Epithelial cell of esophagus (primary cell): ENCODE measurements at regions not wholly inside any gene's neighbourhood (a gene's known extent, or its start where the extent isn't known, plus 50 kb on each side); places are given as distances from the start of the nearest gene placed in this dataset.

Experiments
- DNase-seq: peaks from one replicate; pipeline ENCODE4 v3.0.0; 2010; ENCODE audit warnings: low read depth
- H3K4me3 ChIP-seq: 2 replicates; pipeline ENCODE4 v1.5.1; 2011; ENCODE audit warnings: mild to moderate bottlenecking, low read length, control low read depth
- TF ChIP-seq, protein P1 (sequence below): IDR thresholded peaks from 2 replicates; pipeline ENCODE4 v1.5.1; 2011; ENCODE audit warnings: low read depth, mild to moderate bottlenecking, low read length, control low read depth, inconsistent platforms; ENCODE audit not compliant: insufficient read depth; ENCODE audit errors: missing control alignments

DNA sequence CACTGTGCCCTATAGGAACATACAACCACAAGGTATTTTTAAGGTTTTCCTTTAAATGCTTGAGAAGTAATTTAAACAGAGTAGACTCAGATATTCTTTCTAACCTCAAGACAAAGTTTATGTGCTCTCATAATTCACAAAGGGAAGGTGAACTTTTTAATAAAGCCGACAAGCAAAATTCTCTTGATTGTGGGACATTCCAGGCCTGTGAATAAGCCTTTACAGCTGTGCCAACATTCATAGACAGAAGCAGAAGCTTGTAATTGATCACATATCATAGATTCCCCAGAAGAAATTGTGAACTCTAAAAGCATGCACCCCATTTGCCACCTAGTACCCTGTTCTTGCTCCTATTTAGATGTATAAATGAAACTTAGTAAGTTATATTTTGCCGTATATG is 1107.8 kb upstream of the SEMA6A start:
- TF ChIP-seq, protein P1, sequence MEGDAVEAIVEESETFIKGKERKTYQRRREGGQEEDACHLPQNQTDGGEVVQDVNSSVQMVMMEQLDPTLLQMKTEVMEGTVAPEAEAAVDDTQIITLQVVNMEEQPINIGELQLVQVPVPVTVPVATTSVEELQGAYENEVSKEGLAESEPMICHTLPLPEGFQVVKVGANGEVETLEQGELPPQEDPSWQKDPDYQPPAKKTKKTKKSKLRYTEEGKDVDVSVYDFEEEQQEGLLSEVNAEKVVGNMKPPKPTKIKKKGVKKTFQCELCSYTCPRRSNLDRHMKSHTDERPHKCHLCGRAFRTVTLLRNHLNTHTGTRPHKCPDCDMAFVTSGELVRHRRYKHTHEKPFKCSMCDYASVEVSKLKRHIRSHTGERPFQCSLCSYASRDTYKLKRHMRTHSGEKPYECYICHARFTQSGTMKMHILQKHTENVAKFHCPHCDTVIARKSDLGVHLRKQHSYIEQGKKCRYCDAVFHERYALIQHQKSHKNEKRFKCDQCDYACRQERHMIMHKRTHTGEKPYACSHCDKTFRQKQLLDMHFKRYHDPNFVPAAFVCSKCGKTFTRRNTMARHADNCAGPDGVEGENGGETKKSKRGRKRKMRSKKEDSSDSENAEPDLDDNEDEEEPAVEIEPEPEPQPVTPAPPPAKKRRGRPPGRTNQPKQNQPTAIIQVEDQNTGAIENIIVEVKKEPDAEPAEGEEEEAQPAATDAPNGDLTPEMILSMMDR = no peak
- no peak for DNase-seq
- H3K4me3 ChIP-seq = no peak overlapping the region

DNA sequence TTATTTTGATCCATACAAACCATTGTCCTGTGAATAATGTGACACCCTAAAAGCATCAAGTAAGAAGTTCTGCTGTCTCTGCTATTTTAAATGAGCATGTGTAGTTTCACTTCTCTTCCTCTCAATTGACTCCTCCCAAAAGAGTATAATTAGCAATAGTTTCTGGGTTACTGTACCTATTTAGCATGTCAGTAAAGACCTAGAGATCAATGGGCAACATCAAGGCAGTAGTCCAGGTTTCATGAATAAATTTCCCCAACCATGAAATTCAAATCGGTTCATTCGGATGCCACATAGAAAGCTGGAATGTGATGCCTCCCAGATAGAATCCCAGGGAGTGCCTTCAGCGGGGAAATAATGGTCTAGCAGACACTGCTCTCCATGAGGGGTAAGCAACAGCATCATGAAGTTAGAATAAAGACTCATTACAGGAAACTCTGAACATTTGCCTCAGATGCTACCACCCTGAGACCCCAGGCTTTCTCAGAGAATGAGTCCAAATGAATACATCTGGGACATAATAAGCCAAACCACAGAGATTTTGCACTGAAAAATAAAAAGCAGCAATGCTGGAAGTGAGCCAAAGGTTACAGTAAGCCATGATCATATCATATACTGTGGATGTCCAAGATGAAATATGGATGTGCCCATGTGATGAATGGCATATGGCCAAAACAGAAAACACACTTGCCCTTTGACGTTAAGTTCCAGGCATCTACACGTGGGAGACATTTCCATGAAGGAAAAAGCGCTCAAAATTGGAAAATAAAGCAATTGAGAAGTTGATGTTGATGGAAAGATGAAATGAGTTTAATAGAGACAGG is 1107.0 kb upstream of the SEMA6A start:
- no peak for DNase-seq
- H3K4me3 ChIP-seq = no peak overlapping the region
- TF ChIP-seq, protein P1 = no peak

DNA sequence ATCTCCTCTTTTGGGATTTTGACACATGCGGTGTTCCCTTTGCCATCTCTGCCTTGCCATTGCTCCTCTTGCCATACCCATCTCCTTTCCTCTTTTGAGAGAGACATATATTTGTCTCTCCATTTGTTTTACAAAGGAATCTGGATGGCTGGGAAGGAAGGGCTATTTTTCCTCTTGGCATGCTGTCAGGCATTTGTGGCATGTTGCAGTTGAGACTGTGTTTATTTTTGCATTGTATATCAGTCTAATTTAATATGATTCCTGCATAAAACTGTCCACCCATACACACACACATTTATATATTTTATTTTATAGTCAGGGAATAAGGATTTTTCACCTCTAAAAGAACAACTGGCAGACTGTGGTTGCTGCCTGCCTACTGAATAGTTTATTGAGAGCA is 1105.8 kb upstream of the SEMA6A start:
- no peak overlapping the region for H3K4me3 ChIP-seq
- TF ChIP-seq, protein P1 = no peak
- DNase-seq = no peak

DNA sequence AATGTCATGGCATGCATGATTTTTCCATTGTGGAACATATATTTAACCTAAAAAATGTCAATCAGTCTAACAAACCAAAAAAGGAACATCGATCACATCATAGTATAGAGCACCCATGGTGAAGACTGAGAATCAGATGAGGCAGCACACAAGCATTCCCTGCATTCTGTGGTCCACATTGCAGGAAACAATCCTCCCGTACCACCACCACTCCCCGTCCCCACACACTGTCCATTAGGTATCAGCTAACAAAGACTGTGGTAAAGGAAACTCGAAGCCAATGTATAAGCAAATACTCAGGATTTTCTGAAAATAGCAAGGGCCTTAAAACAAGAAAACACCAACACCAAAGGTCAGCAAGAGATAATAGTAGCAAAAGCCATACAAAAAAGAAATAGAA is 1104.4 kb upstream of the SEMA6A start:
- no peak for DNase-seq
- no peak overlapping the region for H3K4me3 ChIP-seq
- TF ChIP-seq, protein P1 = no peak

DNA sequence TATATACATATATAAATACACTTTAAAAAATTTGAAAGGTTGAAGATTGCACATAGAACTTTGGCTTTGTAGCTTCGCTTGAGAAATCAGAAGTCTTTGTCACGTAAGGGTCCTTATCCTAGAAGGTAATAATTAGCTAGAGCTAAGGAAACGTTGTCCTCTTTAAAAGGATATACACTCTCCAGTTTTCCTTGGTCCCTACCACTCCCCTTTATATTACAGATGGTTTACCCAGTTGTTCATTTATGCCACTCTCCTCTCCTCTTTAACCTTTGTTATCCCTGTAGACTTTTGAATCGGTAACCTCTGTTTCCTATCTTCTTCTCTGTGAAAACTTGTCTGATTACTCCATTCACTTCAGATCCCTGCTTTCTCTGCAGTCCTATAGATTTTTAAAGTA is 1101.0 kb upstream of the SEMA6A start:
- TF ChIP-seq, protein P1 = no peak
- no peak for DNase-seq
- H3K4me3 ChIP-seq = no peak overlapping the region

DNA sequence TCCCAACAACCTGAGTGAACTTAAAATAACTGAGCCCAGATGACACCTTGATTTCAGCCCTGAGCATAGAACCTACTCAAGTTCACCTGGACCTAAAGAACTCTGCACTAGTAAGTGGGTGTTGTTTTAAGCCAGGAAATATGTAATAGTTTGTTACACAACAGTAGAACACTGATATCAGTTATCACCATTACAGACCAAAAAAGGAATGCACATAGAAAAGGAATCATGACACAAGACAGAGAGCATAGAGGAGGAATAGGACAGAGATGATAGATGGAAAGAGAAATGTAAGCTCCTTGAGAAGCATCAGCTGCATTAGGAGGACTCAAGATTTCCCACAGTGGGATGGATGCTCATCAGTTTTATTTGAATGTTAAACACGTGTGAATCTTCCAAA is 1096.9 kb upstream of the SEMA6A start:
- no peak for DNase-seq
- no peak overlapping the region for H3K4me3 ChIP-seq

More for the DNA sequence above, 1096.9 kb upstream of the SEMA6A start:
- TF ChIP-seq, protein P1 = no peak
